H1 (cell line): ENCODE measurements at regions not wholly inside any gene's neighbourhood (a gene's known extent, or its start where the extent isn't known, plus 50 kb on each side); places are given as distances from the start of the nearest gene placed in this dataset.

Experiments
- CTCF ChIA-PET: fragments of 300-600 bp; sonication (Branson Sonifier 250); formaldehyde crosslinking; loops from one replicate; lab custom pipeline; 2021; ENCODE audit not compliant: partially characterized antibody; lab: Charles Lee
- POLR2A ChIA-PET: fragments of 300-600 bp; sonication (Branson Sonifier 250); formaldehyde crosslinking; loops from one replicate; lab custom pipeline; 2021; ENCODE audit warnings: inconsistent platforms; ENCODE audit not compliant: partially characterized antibody; lab: Charles Lee
- DNase-seq, 2 experiments: peaks; one replicate each; pipeline versions ENCODE4 v3.0.0 to v3.0.0-alpha.2; 2010 to 2022; ENCODE audit warnings: low spot score in 2 of 2, low read depth in 1 of 2, mixed read lengths in 1 of 2
- FAIRE-seq: peaks from 2 replicates; lab custom pipeline; 2011; peaks lifted over from hg19 to GRCh38; lab: Jason Lieb, UNC
- H2AFZ ChIP-seq: 2 replicates; pipeline ENCODE4 v1.8.1; 2012; ENCODE audit warnings: low read length, inconsistent platforms
- H2AK5ac ChIP-seq: 2 replicates; pipeline ENCODE4 v1.6.1; 2013; ENCODE audit warnings: low read depth, low read length
- H2BK120ac ChIP-seq: replicated peaks from 2 replicates; pipeline ENCODE3; 2013; ENCODE audit warnings: low read depth, low read length, inconsistent platforms
- H2BK12ac ChIP-seq: 2 replicates; pipeline ENCODE4 v1.6.1; 2013; ENCODE audit warnings: low read depth, low read length
- H2BK15ac ChIP-seq: 2 replicates; pipeline ENCODE4 v1.6.1; 2013; ENCODE audit warnings: low read length
- H2BK20ac ChIP-seq: 2 replicates; pipeline ENCODE4 v1.6.1; 2013; ENCODE audit warnings: low read length
- H2BK5ac ChIP-seq: 2 replicates; pipeline ENCODE4 v1.6.1; 2013; ENCODE audit warnings: low read depth, low read length
- H3K14ac ChIP-seq: 2 replicates; pipeline ENCODE4 v1.6.1; 2013; ENCODE audit warnings: inconsistent platforms; ENCODE audit not compliant: insufficient read length
- H3K18ac ChIP-seq: 2 replicates; pipeline ENCODE4 v1.6.1; 2013; ENCODE audit warnings: low read length; ENCODE audit errors: extremely low read depth
- H3K23ac ChIP-seq: 2 replicates; pipeline ENCODE4 v1.6.1; 2013; ENCODE audit warnings: inconsistent platforms; ENCODE audit not compliant: insufficient read length
- H3K23me2 ChIP-seq: 2 replicates; pipeline ENCODE4 v1.6.1; 2013; ENCODE audit warnings: low read depth, low read length
- H3K27ac ChIP-seq: 2 replicates; pipeline ENCODE4 v1.6.1; 2011; ENCODE audit warnings: low read depth, low read length, inconsistent platforms
- H3K27me3 ChIP-seq, 4 experiments: replicated peaks in 1 of 4; 1 replicate in 1 of 4; 2 replicates in 3 of 4; pipeline versions ENCODE4 v1.6.1 to v1.8.1; 2011 to 2013; ENCODE audit warnings: low read length in 3 of 4, mild to moderate bottlenecking in 3 of 4, inconsistent platforms in 2 of 4, mixed read lengths in 2 of 4, moderate library complexity in 1 of 4; ENCODE audit not compliant: control insufficient read depth in 3 of 4, insufficient read depth in 3 of 4; ENCODE audit errors: extremely low read depth in 1 of 4
- H3K36me3 ChIP-seq, 4 experiments: 2 replicates each; pipeline versions ENCODE4 v1.6.1 to v1.8.1; 2011 to 2013; ENCODE audit warnings: mild to moderate bottlenecking in 4 of 4, low read length in 3 of 4, moderate library complexity in 2 of 4, control low read depth in 1 of 4, inconsistent platforms in 1 of 4; ENCODE audit not compliant: insufficient read depth in 4 of 4, control insufficient read depth in 2 of 4
- H3K4ac ChIP-seq: replicated peaks from 2 replicates; pipeline ENCODE3; 2013; ENCODE audit warnings: low read length, low read depth, mixed read lengths, inconsistent platforms; ENCODE audit not compliant: insufficient read length
- H3K4me1 ChIP-seq, 4 experiments: replicated peaks in 1 of 4; 1 replicate in 1 of 4; 2 replicates in 3 of 4; pipeline versions ENCODE4 v1.6.1 to v1.8.1; 2011 to 2013; ENCODE audit warnings: low read length in 3 of 4, inconsistent platforms in 2 of 4, mixed read lengths in 1 of 4; ENCODE audit not compliant: insufficient read depth in 4 of 4, control insufficient read depth in 3 of 4
- H3K4me2 ChIP-seq, 2 experiments: 2 replicates each; pipeline versions ENCODE4 v1.6.1 to v1.8.1; 2011 to 2013; ENCODE audit warnings: low read depth in 2 of 2, low read length in 2 of 2, control low read depth in 1 of 2, inconsistent platforms in 1 of 2, mild to moderate bottlenecking in 1 of 2; ENCODE audit not compliant: insufficient read depth in 1 of 2
- H3K4me3 ChIP-seq, 4 experiments: fragments of 200-600, 300-600 bp in 1 of 4; sonication (generic), shearing (Covaris generic), sonication (Bioruptor Twin) in 1 of 4; 2 replicates each; pipeline versions ENCODE4 v1.5.1 to v1.8.1; 2011 to 2016; ENCODE audit warnings: low read length in 4 of 4, low read depth in 3 of 4, control low read depth in 2 of 4, inconsistent platforms in 2 of 4, mild to moderate bottlenecking in 2 of 4, mixed read lengths in 1 of 4, moderate library complexity in 1 of 4; ENCODE audit not compliant: insufficient read depth in 2 of 4; ENCODE audit errors: extremely low read depth in 1 of 4
- H3K56ac ChIP-seq: replicated peaks from 2 replicates; pipeline ENCODE3; 2013; ENCODE audit warnings: low read depth, mild to moderate bottlenecking, mixed read lengths, low read length, inconsistent platforms; ENCODE audit not compliant: insufficient read length
- H3K79me1 ChIP-seq: 2 replicates; pipeline ENCODE4 v1.6.1; 2013; ENCODE audit warnings: low read depth, low read length, control low read depth
- H3K79me2 ChIP-seq, 2 experiments: 2 replicates each; pipeline versions ENCODE4 v1.6.1 to v1.8.1; 2012 to 2013; ENCODE audit warnings: low read length in 2 of 2, mild to moderate bottlenecking in 2 of 2, inconsistent platforms in 1 of 2; ENCODE audit not compliant: insufficient read depth in 2 of 2, control insufficient read depth in 1 of 2
- H3K9ac ChIP-seq, 4 experiments: replicated peaks in 1 of 4; 1 replicate in 1 of 4; 2 replicates in 3 of 4; pipeline versions ENCODE4 v1.6.1 to v1.8.1; 2011 to 2013; ENCODE audit warnings: low read depth in 3 of 4, low read length in 3 of 4, control low read depth in 2 of 4, mild to moderate bottlenecking in 2 of 4, moderate library complexity in 2 of 4, inconsistent platforms in 1 of 4; ENCODE audit errors: extremely low read depth in 1 of 4
- H3K9me3 ChIP-seq, 2 experiments: 2 replicates each; pipeline versions ENCODE4 v1.6.1 to v1.8.1; 2012 to 2013; ENCODE audit warnings: mild to moderate bottlenecking in 2 of 2, moderate library complexity in 2 of 2, control low read depth in 1 of 2, inconsistent platforms in 1 of 2, low read depth in 1 of 2, low read length in 1 of 2, mixed read lengths in 1 of 2; ENCODE audit not compliant: insufficient read depth in 2 of 2
- H4K20me1 ChIP-seq, 2 experiments: replicated peaks in 1 of 2; 2 replicates each; pipeline versions ENCODE3 to v1.8.1; 2011 to 2013; ENCODE audit warnings: inconsistent platforms in 2 of 2, low read length in 2 of 2, mild to moderate bottlenecking in 1 of 2; ENCODE audit not compliant: insufficient read depth in 2 of 2, control insufficient read depth in 1 of 2
- H4K5ac ChIP-seq: 2 replicates; pipeline ENCODE4 v1.6.1; 2013; ENCODE audit warnings: low read length, low read depth, mixed read lengths, inconsistent platforms; ENCODE audit not compliant: insufficient read length
- H4K8ac ChIP-seq: 2 replicates; pipeline ENCODE4 v1.8.0; 2013; ENCODE audit warnings: mild to moderate bottlenecking, moderate library complexity, low read length, inconsistent platforms; ENCODE audit not compliant: insufficient read depth; ENCODE audit errors: extremely low read depth
- H4K91ac ChIP-seq: replicated peaks from 2 replicates; pipeline ENCODE3; 2013; ENCODE audit warnings: low read length, mixed read lengths, inconsistent platforms; ENCODE audit not compliant: insufficient read length
- ASH2L ChIP-seq: fragments of 200-600, 300-600 bp; sonication (generic); IDR thresholded peaks from one replicate; pipeline ENCODE4 v1.7.1; 2017; ENCODE audit warnings: low read length
- GABPA ChIP-seq: IDR thresholded peaks from 2 replicates; pipeline ENCODE4 v1.6.1; 2011; ENCODE audit warnings: mild to moderate bottlenecking, low read length, moderate library complexity, borderline replicate concordance; ENCODE audit not compliant: insufficient read depth
- JUN ChIP-seq: IDR thresholded peaks from 2 replicates; pipeline ENCODE4 v1.6.1; 2011; ENCODE audit warnings: low read depth, mild to moderate bottlenecking, improper control_type of control experiment, low read length
- NANOG ChIP-seq: IDR thresholded peaks from 2 replicates; pipeline ENCODE4 v1.6.1; 2011; ENCODE audit warnings: low read length, low read depth, mild to moderate bottlenecking, inconsistent platforms; ENCODE audit not compliant: insufficient read depth, poor library complexity, severe bottlenecking
- POU5F1 ChIP-seq: IDR thresholded peaks from 2 replicates; pipeline ENCODE4 v1.6.1; 2011; ENCODE audit warnings: low read depth, mild to moderate bottlenecking, low read length, moderate library complexity
- RFX5 ChIP-seq: IDR thresholded peaks from 2 replicates; pipeline ENCODE4 v1.6.1; 2011; ENCODE audit warnings: low read depth, low read length, improper control_type of control experiment, borderline replicate concordance
- RNF2 ChIP-seq: fragments of 200-900, 300-1000 bp; sonication (generic); IDR thresholded peaks from 2 replicates; pipeline ENCODE4 v1.7.1; 2016; ENCODE audit warnings: borderline replicate concordance, low read depth, mild to moderate bottlenecking, antibody characterized with exemption, low read length; ENCODE audit not compliant: poor library complexity, severe bottlenecking; ENCODE audit errors: missing control alignments
- SIX5 ChIP-seq: IDR thresholded peaks from 2 replicates; pipeline ENCODE4 v1.6.1; 2011; ENCODE audit warnings: mild to moderate bottlenecking, low read depth, low read length
- SP4 ChIP-seq: IDR thresholded peaks from 2 replicates; pipeline ENCODE4 v1.6.1; 2012; ENCODE audit warnings: low read length, inconsistent platforms
- TAF7 ChIP-seq: optimal IDR thresholded peaks from 2 replicates; pipeline ENCODE3; 2011; ENCODE audit warnings: low read depth, mild to moderate bottlenecking, inconsistent platforms, low read length, moderate library complexity, borderline replicate concordance
- TCF12 ChIP-seq: IDR thresholded peaks from 2 replicates; pipeline ENCODE4 v1.6.1; 2011; ENCODE audit warnings: low read depth, mild to moderate bottlenecking, low read length
- TEAD4 ChIP-seq: IDR thresholded peaks from 2 replicates; pipeline ENCODE4 v1.6.1; 2012; ENCODE audit warnings: low read depth, low read length, inconsistent platforms, mixed read lengths
- YY1 ChIP-seq: IDR thresholded peaks from 2 replicates; pipeline ENCODE4 v1.6.1; 2011; ENCODE audit warnings: low read depth, mild to moderate bottlenecking, low read length
- WGBS, 2 experiments: shearing (Covaris generic) in 1 of 2; methylation state at CpG; one replicate each; pipeline versions ENCODE4 v1.1.6 to v1.1.7; 2013 to 2015; ENCODE audit warnings: low lambda C conversion rate in 2 of 2, mixed read lengths in 2 of 2, inconsistent platforms in 1 of 2, low coverage in 1 of 2, missing lambda C conversion rate in 1 of 2; ENCODE audit not compliant: insufficient replicate concordance in 2 of 2, insufficient coverage in 1 of 2, insufficient read length in 1 of 2; ENCODE audit errors: extremely low coverage in 1 of 2, missing lambda C conversion rate in 1 of 2; 5-methylcytosine and 5-hydroxymethylcytosine counted together

DNA sequence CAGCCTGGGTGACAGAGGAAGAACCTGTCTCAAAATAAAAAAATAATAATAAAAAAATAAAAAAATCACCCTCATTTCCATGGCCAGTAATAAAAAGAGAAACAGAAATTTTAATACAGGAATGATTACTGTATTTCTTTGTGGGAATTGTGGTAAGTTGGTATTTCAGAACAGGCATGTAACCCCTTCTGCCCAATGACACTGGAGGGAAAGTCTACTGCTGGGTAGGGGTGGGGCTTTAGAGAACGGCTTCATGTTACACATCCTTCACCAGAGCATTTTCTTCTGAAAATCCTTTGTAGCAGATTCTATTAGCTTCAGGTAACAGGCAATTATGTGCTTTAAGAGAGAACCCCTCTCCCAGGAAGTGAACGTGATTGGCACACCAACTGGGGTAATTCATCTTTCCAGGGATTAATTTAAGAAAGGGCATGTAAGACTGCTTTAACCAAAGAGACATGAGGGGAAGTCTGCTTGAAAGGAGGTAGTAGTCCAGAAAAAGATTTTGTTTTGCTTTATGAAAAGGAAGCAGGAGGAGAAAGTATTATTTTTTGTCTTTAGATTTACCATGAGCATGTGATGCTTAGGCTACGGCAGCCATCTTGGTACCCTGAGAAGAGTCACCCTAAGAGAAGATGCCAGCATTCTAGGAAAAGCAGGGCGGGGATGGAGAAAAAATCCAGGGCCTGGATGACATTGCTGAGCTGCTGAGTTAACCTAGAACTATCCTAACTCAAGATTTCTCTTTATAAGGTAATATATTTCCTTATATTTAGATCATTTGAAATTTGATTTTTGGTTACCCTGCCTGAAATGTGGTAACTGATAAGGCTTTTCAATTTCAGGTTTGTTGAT, 57.7 kb upstream of the DPT start:
- no peak overlapping the region for H3K14ac ChIP-seq
- H3K36me3 ChIP-seq, result no peaks in the 10 kb centered on the region
- H3K79me1 ChIP-seq, result no peaks in the 10 kb centered on the region
- no peak overlapping the region for H2BK15ac ChIP-seq
- no peaks in the 10 kb centered on the region for H3K79me2 ChIP-seq
- ChIA-PET POLR2A (no interaction called here), CTCF (interaction anchor here (0.8 kb wide), 1 partner anchor 184 kb away, joined by 3 read pairs; no protein-coding TSS in a partner anchor)
- DNase-seq, result no peak
- no peaks in the 10 kb centered on the region for H4K20me1 ChIP-seq
- H3K4me1 ChIP-seq, result no peaks in the 10 kb centered on the region
- no peak overlapping the region for H2AK5ac ChIP-seq
- no peak overlapping the region for H3K18ac ChIP-seq
- no peak overlapping the region for H2BK5ac ChIP-seq
- no peak overlapping the region for H3K23ac ChIP-seq
- no peaks in the 10 kb centered on the region; the same call in 1 of the 2 replicates for H3K23me2 ChIP-seq
- WGBS, 2 experiments, result 89% methylated on average over 4 of the region's 4 CpGs; no CpG with 5 or more reads in 1 of the 2 experiments
- no peak overlapping the region for H3K9ac ChIP-seq
- no peak overlapping the region for H3K4me2 ChIP-seq
- no peak for FAIRE-seq
- no peak overlapping the region for H4K91ac ChIP-seq
- no peak overlapping the region for H3K27ac ChIP-seq
- H2BK20ac ChIP-seq, result no peak overlapping the region
- H4K8ac ChIP-seq, result no peak overlapping the region
- no peak overlapping the region for H3K56ac ChIP-seq
- no peak overlapping the region for H2BK120ac ChIP-seq
- H3K27me3 ChIP-seq, result no peaks in the 10 kb centered on the region
- no peak overlapping the region for H3K4me3 ChIP-seq
- H4K5ac ChIP-seq, result no peak overlapping the region
- no peak overlapping the region for H3K4ac ChIP-seq
- peak overlapping the region; percentile 88 for H2AFZ ChIP-seq
- H3K9me3 ChIP-seq, result no peaks in the 10 kb centered on the region
- H2BK12ac ChIP-seq, result no peak overlapping the region
- TF ChIP-seq GABPA, result no peak
- no peak for TF ChIP-seq TEAD4
- TF ChIP-seq TAF7, result no peak
- no peak for TF ChIP-seq YY1
- TF ChIP-seq SIX5, result no peak
- no peak for TF ChIP-seq RFX5
- no peak for TF ChIP-seq TCF12
- no peak for TF ChIP-seq POU5F1
- no peak for TF ChIP-seq SP4
- TF ChIP-seq NANOG, result no peak
- TF ChIP-seq ASH2L, result no peak
- TF ChIP-seq RNF2, result no peak
- TF ChIP-seq JUN, result no peak
